ENCODE measurements at regions not wholly inside any gene's neighbourhood (a gene's known extent, or its start where the extent isn't known, plus 50 kb on each side); places are given as distances from the start of the nearest gene placed in this dataset.

- H3K27me3 Mint-ChIP-seq (ENCODE audit: low read depth): peaks cover 20% of the 10 kb centered on the region
- TF ChIP-seq ZMAT4 (CRISPR knock-in tag; IDR thresholded peaks at IDR 0.05): no peak
- no peak for TF ChIP-seq AFF4 (CRISPR knock-in tag; IDR thresholded peaks at IDR 0.05; ENCODE audit: borderline replicate concordance)
- TF ChIP-seq ZNF121 (CRISPR knock-in tag; IDR thresholded peaks at IDR 0.05): no peak
- TF ChIP-seq FOXJ3 (CRISPR knock-in tag; IDR thresholded peaks at IDR 0.05; ENCODE audit: borderline replicate concordance): no peak
- TF ChIP-seq JUN (CRISPR knock-in tag; IDR thresholded peaks at IDR 0.05): no peak
- no peak for TF ChIP-seq CREM (CRISPR knock-in tag; IDR thresholded peaks at IDR 0.05)
- no peak for TF ChIP-seq SMAD4 (CRISPR knock-in tag; IDR thresholded peaks at IDR 0.05)
- no peak for TF ChIP-seq USF1 (CRISPR knock-in tag; IDR thresholded peaks at IDR 0.05)
- TF ChIP-seq ETV6 (CRISPR knock-in tag; IDR thresholded peaks at IDR 0.05): no peak
- no peak for TF ChIP-seq TEAD1 (CRISPR knock-in tag; IDR thresholded peaks at IDR 0.05)
- no peak for TF ChIP-seq ZNF232 (CRISPR knock-in tag; IDR thresholded peaks at IDR 0.05)
- H3K27ac Mint-ChIP-seq: no peak overlapping the region
- no peak for DNase-seq (ENCODE audit: low spot score)
- ATAC-seq: no peak
- no peak overlapping the region for H3K4me3 Mint-ChIP-seq
- H3K9me3 Mint-ChIP-seq: no peaks in the 10 kb centered on the region
- H3K36me3 Mint-ChIP-seq: no peaks in the 10 kb centered on the region
- POLR2A ChIA-PET: no interaction called here
- CTCF ChIA-PET: no interaction called here
- peaks cover 10% of the 10 kb centered on the region; the same call in 1 of the 2 replicates for H3K4me1 Mint-ChIP-seq
Measured at GRCh38 chr1:74834261-74834660, 101.3 kb downstream of the TYW3 start.

- H3K9me3 Mint-ChIP-seq: no peaks in the 10 kb centered on the region
- ATAC-seq (no peak), DNase-seq (ENCODE audit: low spot score) (no peak)
- H3K36me3 Mint-ChIP-seq: no peaks in the 10 kb centered on the region
- CTCF ChIA-PET: no interaction called here
- POLR2A ChIA-PET: no interaction called here
- H3K27ac Mint-ChIP-seq: no peak overlapping the region
- peaks cover 10% of the 10 kb centered on the region; the same call in 1 of the 2 replicates for H3K4me1 Mint-ChIP-seq
- H3K27me3 Mint-ChIP-seq (ENCODE audit: low read depth): peaks cover 20% of the 10 kb centered on the region
- H3K4me3 Mint-ChIP-seq: no peak overlapping the region
- TF ChIP-seq TEAD4 (CRISPR knock-in tag; IDR thresholded peaks at IDR 0.05): no peak
- no peak for TF ChIP-seq CDX4 (CRISPR knock-in tag; IDR thresholded peaks at IDR 0.05; ENCODE audit: borderline replicate concordance)
- no peak for TF ChIP-seq ZNF425 (CRISPR knock-in tag; conservative IDR thresholded peaks at IDR 0.05)
- no peak for TF ChIP-seq NFE2L1 (CRISPR knock-in tag; IDR thresholded peaks at IDR 0.05)
- TF ChIP-seq TEAD1 (CRISPR knock-in tag; IDR thresholded peaks at IDR 0.05): no peak
- no peak for TF ChIP-seq NR3C1 (CRISPR knock-in tag; conservative IDR thresholded peaks at IDR 0.05; ENCODE audit: low read depth)
- no peak for TF ChIP-seq FOXJ3 (CRISPR knock-in tag; IDR thresholded peaks at IDR 0.05; ENCODE audit: borderline replicate concordance)
- TF ChIP-seq ATF1 (CRISPR knock-in tag; IDR thresholded peaks at IDR 0.05): no peak
- TF ChIP-seq SP1 (CRISPR knock-in tag; conservative IDR thresholded peaks at IDR 0.05): no peak
- TF ChIP-seq IRF2 (CRISPR knock-in tag; IDR thresholded peaks at IDR 0.05; ENCODE audit: borderline replicate concordance, low read depth): no peak
- no peak for TF ChIP-seq ZNF263 (CRISPR knock-in tag; IDR thresholded peaks at IDR 0.05; ENCODE audit: low read depth)
- TF ChIP-seq USF2 (CRISPR knock-in tag; IDR thresholded peaks at IDR 0.05): no peak
- no peak for TF ChIP-seq HMGA2 (CRISPR knock-in tag; IDR thresholded peaks at IDR 0.05)
- TF ChIP-seq ARID4B (CRISPR knock-in tag; IDR thresholded peaks at IDR 0.05; ENCODE audit: borderline replicate concordance): no peak
Measured at GRCh38 chr1:74835051-74835450, 102.1 kb downstream of the TYW3 start.

All from WTC11 (cell line).